HUES64 (cell line): ENCODE measurements at regions not wholly inside any gene's neighbourhood (a gene's known extent, or its start where the extent isn't known, plus 50 kb on each side); places are given as distances from the start of the nearest gene placed in this dataset.

Source experiments
- H3K27ac ChIP-seq: 2 replicates; pipeline ENCODE4 v1.7.0; 2013; ENCODE audit warnings: low read depth, low read length, inconsistent platforms
- H3K27me3 ChIP-seq: 2 replicates; pipeline ENCODE4 v1.6.1; 2013; ENCODE audit warnings: mild to moderate bottlenecking, low read length; ENCODE audit not compliant: insufficient read depth
- H3K36me3 ChIP-seq: 2 replicates; pipeline ENCODE4 v1.6.1; 2013; ENCODE audit warnings: mild to moderate bottlenecking, low read length; ENCODE audit not compliant: insufficient read depth
- H3K4me1 ChIP-seq: 2 replicates; pipeline ENCODE4 v1.6.1; 2013; ENCODE audit warnings: mild to moderate bottlenecking, low read length, moderate library complexity; ENCODE audit not compliant: insufficient read depth
- H3K4me3 ChIP-seq: 2 replicates; pipeline ENCODE4 v1.5.1; 2013; ENCODE audit warnings: mild to moderate bottlenecking, low read length, moderate library complexity
- H3K9ac ChIP-seq: 2 replicates; pipeline ENCODE4 v1.6.1; 2013; ENCODE audit warnings: mild to moderate bottlenecking, low read depth, low read length
- H3K9me3 ChIP-seq: 2 replicates; pipeline ENCODE4 v1.6.1; 2013; ENCODE audit warnings: low read depth, low read length; ENCODE audit not compliant: insufficient read depth
- WGBS: fragments of 150-250, 120-280 bp; methylation state at CpG from one replicate; pipeline ENCODE4 v1.1.7; 2013; ENCODE audit warnings: missing lambda C conversion rate; 5-methylcytosine and 5-hydroxymethylcytosine counted together

DNA sequence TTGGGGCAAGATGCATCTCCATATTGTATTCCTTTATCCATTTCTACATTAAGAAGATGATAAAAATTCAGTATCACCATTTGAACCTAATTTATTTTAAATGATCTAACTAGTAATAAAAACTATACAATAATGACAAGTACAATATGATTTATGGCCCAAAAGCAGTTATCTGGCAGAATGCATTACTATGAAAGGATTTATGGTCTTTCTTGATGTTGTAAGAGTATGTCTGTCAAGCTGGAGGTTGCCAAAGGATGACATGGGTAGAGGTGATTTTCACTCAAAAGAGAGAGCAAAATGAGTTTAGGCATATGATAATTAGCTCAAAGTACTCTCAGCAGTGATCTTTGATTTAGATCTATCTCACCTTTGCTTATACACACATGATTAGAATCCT, 54.2 kb upstream of the MAP2 start:
- Histone ChIP-seq H3K4me1 (no peaks in the 10 kb centered on the region), H3K27ac (no peak overlapping the region), H3K9ac (no peak overlapping the region), H3K36me3 (no peaks in the 10 kb centered on the region), H3K4me3 (no peak overlapping the region), H3K9me3 (peaks cover 3% of the 10 kb centered on the region; the same call in 1 of the 2 replicates), H3K27me3 (no peaks in the 10 kb centered on the region)

DNA sequence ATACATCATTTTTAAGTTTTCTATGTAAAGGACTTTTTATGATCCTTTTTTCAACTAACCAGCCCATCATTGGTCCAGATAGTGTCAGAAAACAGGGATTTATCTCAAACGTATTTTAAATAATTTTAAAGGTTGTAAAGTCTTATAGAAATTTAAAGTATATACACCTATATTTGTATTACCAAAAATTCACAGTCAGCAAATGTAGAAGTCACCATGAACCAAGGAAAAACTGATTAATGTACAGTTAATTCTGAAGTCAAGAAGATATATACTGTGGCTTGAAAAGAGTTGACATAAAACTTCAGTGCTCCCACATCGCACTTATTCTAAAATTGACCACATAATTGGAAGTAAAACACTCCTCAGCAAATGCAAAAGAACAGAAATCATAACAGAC, 52.4 kb upstream of the MAP2 start:
- Histone ChIP-seq H3K4me3 (no peak overlapping the region), H3K27me3 (no peaks in the 10 kb centered on the region), H3K27ac (no peak overlapping the region), H3K9ac (no peak overlapping the region), H3K4me1 (no peaks in the 10 kb centered on the region), H3K36me3 (no peaks in the 10 kb centered on the region), H3K9me3 (peaks cover 3% of the 10 kb centered on the region; the same call in 1 of the 2 replicates)
- WGBS = 100% methylated on average over 1 of the region's 2 CpGs
